ENCODE measurements at regions not wholly inside any gene's neighbourhood (a gene's known extent, or its start where the extent isn't known, plus 50 kb on each side); places are given as distances from the start of the nearest gene placed in this dataset.

DNA sequence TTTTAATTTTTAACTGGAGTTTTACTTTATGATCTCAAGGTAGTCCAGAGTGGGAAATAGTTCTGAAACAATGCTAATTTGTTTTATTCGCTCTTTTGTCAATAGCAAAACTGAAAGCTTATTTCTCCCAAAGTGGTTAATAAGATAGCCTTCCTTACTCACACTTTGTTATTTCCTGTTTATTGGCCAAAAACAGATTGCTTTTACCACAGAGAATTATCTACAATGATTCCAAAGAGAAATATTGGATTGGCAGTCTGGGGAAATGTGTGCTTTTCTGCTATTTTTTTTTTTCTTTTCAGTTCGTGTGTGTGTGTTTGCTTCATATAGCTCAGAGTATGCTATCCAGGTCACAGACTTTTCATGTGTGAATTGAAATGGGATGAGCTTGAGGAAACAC lies 756.7 kb upstream of the RGMB start:
- TF ChIP-seq POLR2AphosphoS5 (IDR thresholded peaks at IDR 0.05; ENCODE audit: low read depth, low read length) (no peak), POLR2A (IDR thresholded peaks at IDR 0.05; ENCODE audit: low read depth, low read length) (no peak), TAF1 (IDR thresholded peaks at IDR 0.05; ENCODE audit: borderline replicate concordance, low read depth, low read length) (no peak)

Measured in GM12892 (cell line).